T-helper 2 cell treated with Interferon-gamma antibody and Interleukin-4, amounts not matched to agents 5 μg/mL and 100 μg/mL, for 36 hours (primary cell): ENCODE measurements at regions not wholly inside any gene's neighbourhood (a gene's known extent, or its start where the extent isn't known, plus 50 kb on each side); places are given as distances from the start of the nearest gene placed in this dataset.
"Not testable (repeated sequence)": the region's sequence is repeated elsewhere in the genome, so short reads cannot be mapped to it uniquely, and the experiment has no call there.

Experiments used
- DNase-seq: peaks from one replicate; pipeline ENCODE4 v3.0.0; 2021; ENCODE audit warnings: low spot score
- H3K27ac Mint-ChIP-seq: one replicate; pipeline ENCODE4 v1.8.0; 2021; ENCODE audit warnings: mild to moderate bottlenecking, mixed read lengths
- H3K27me3 Mint-ChIP-seq: one replicate; pipeline ENCODE4 v1.8.0; 2021; ENCODE audit warnings: low read depth, mixed read lengths
- H3K36me3 Mint-ChIP-seq: one replicate; pipeline ENCODE4 v1.8.0; 2021; ENCODE audit warnings: low read depth, mixed read lengths
- H3K4me1 Mint-ChIP-seq: one replicate; pipeline ENCODE4 v1.8.0; 2021; ENCODE audit warnings: low read depth, mixed read lengths
- H3K4me3 Mint-ChIP-seq: one replicate; pipeline ENCODE4 v1.8.0; 2022; ENCODE audit warnings: mild to moderate bottlenecking, moderate library complexity, mixed read lengths
- H3K9me3 Mint-ChIP-seq: one replicate; pipeline ENCODE4 v1.8.0; 2021; ENCODE audit warnings: mixed read lengths

- H3K27ac Mint-ChIP-seq = no peak overlapping the region
- no peak overlapping the region for H3K4me3 Mint-ChIP-seq
- no peaks in the 10 kb centered on the region for H3K36me3 Mint-ChIP-seq
- no peaks in the 10 kb centered on the region for H3K9me3 Mint-ChIP-seq
- H3K27me3 Mint-ChIP-seq = no peaks in the 10 kb centered on the region
- H3K4me1 Mint-ChIP-seq = no peaks in the 10 kb centered on the region
- DNase-seq = no peak
These were observed 111.9 kb upstream of the CPM start for GRCh38 chr12:69044887-69045286.

- no peak for DNase-seq
- Mint-ChIP-seq H3K9me3 (no peaks in the 10 kb centered on the region), H3K4me1 (no peaks in the 10 kb centered on the region), H3K4me3 (no peak overlapping the region), H3K27ac (no peak overlapping the region), H3K36me3 (no peaks in the 10 kb centered on the region), H3K27me3 (no peaks in the 10 kb centered on the region)
These were observed 112.5 kb upstream of the CPM start for GRCh38 chr12:69045430-69045829.

GRCh38 chr12:69046363-69046762 is 113.4 kb upstream of the CPM start:
- no peaks in the 10 kb centered on the region for H3K27me3 Mint-ChIP-seq
- no peaks in the 10 kb centered on the region for H3K36me3 Mint-ChIP-seq
- no peak overlapping the region for H3K4me3 Mint-ChIP-seq
- no peaks in the 10 kb centered on the region for H3K4me1 Mint-ChIP-seq
- no peak overlapping the region for H3K27ac Mint-ChIP-seq
- H3K9me3 Mint-ChIP-seq = no peaks in the 10 kb centered on the region
- no peak for DNase-seq

- Mint-ChIP-seq H3K27me3 (no peaks in the 10 kb centered on the region), H3K27ac (no peak overlapping the region), H3K36me3 (no peaks in the 10 kb centered on the region), H3K4me3 (no peak overlapping the region), H3K4me1 (no peaks in the 10 kb centered on the region), H3K9me3 (no peaks in the 10 kb centered on the region)
- no peak for DNase-seq
These were observed 113.9 kb upstream of the CPM start for GRCh38 chr12:69046920-69047319.

GRCh38 chr12:69047990-69048389 is 115.0 kb upstream of the CPM start:
- Mint-ChIP-seq H3K4me1 (peaks cover 2% of the 10 kb centered on the region), H3K36me3 (no peaks in the 10 kb centered on the region), H3K9me3 (no peaks in the 10 kb centered on the region), H3K27ac (no peak overlapping the region), H3K4me3 (no peak overlapping the region), H3K27me3 (no peaks in the 10 kb centered on the region)
- no peak for DNase-seq

GRCh38 chr12:69049855-69050254 is 116.9 kb upstream of the CPM start:
- H3K4me1 Mint-ChIP-seq, H3K27ac Mint-ChIP-seq, H3K9me3 Mint-ChIP-seq, DNase-seq, H3K27me3 Mint-ChIP-seq, H3K4me3 Mint-ChIP-seq, H3K36me3 Mint-ChIP-seq: not testable (repeated sequence)

- H3K27me3 Mint-ChIP-seq = no peaks in the 10 kb centered on the region
- no peaks in the 10 kb centered on the region for H3K9me3 Mint-ChIP-seq
- peak; percentile 66 for DNase-seq
- no peak overlapping the region for H3K4me3 Mint-ChIP-seq
- peaks cover 3% of the 10 kb centered on the region for H3K4me1 Mint-ChIP-seq
- no peaks in the 10 kb centered on the region for H3K36me3 Mint-ChIP-seq
- no peak overlapping the region for H3K27ac Mint-ChIP-seq
These were observed 119.8 kb upstream of the CPM start for GRCh38 chr12:69052613-69053408.

GRCh38 chr12:69054343-69055056 is 121.5 kb upstream of the CPM start:
- Mint-ChIP-seq H3K27me3 (no peaks in the 10 kb centered on the region), H3K36me3 (no peaks in the 10 kb centered on the region), H3K4me3 (no peak overlapping the region), H3K4me1 (peaks cover 10% of the 10 kb centered on the region), H3K9me3 (no peaks in the 10 kb centered on the region), H3K27ac (no peak overlapping the region)
- no peak for DNase-seq

GRCh38 chr12:69055280-69055679 is 122.3 kb upstream of the CPM start:
- Mint-ChIP-seq H3K4me3 (no peak overlapping the region), H3K4me1 (peaks cover 12% of the 10 kb centered on the region), H3K27ac (no peak overlapping the region), H3K27me3 (no peaks in the 10 kb centered on the region), H3K9me3 (no peaks in the 10 kb centered on the region), H3K36me3 (no peaks in the 10 kb centered on the region)
- DNase-seq = no peak

GRCh38 chr12:69055706-69056105 is 122.7 kb upstream of the CPM start:
- Mint-ChIP-seq H3K4me3 (no peak overlapping the region), H3K4me1 (peaks cover 12% of the 10 kb centered on the region), H3K36me3 (no peaks in the 10 kb centered on the region), H3K9me3 (no peaks in the 10 kb centered on the region), H3K27me3 (no peaks in the 10 kb centered on the region), H3K27ac (no peak overlapping the region)
- DNase-seq = no peak

GRCh38 chr12:69056743-69057515 is 124.0 kb upstream of the CPM start:
- Mint-ChIP-seq H3K4me3 (no peak overlapping the region), H3K27me3 (no peaks in the 10 kb centered on the region), H3K36me3 (no peaks in the 10 kb centered on the region), H3K4me1 (peaks cover 15% of the 10 kb centered on the region), H3K27ac (no peak overlapping the region), H3K9me3 (no peaks in the 10 kb centered on the region)
- no peak for DNase-seq

- H3K27me3 Mint-ChIP-seq = no peaks in the 10 kb centered on the region
- no peaks in the 10 kb centered on the region for H3K9me3 Mint-ChIP-seq
- H3K4me3 Mint-ChIP-seq = no peak overlapping the region
- H3K36me3 Mint-ChIP-seq = no peaks in the 10 kb centered on the region
- H3K4me1 Mint-ChIP-seq = peaks cover 13% of the 10 kb centered on the region
- no peak overlapping the region for H3K27ac Mint-ChIP-seq
- DNase-seq = no peak
These were observed 124.8 kb upstream of the CPM start for GRCh38 chr12:69057742-69058141.

GRCh38 chr12:69059465-69060457 is 126.8 kb upstream of the CPM start:
- no peak overlapping the region for H3K27ac Mint-ChIP-seq
- no peaks in the 10 kb centered on the region for H3K36me3 Mint-ChIP-seq
- peak overlapping the region; percentile 6 for H3K4me3 Mint-ChIP-seq
- DNase-seq = peak; percentile 36
- H3K27me3 Mint-ChIP-seq = no peaks in the 10 kb centered on the region
- H3K4me1 Mint-ChIP-seq = peaks cover 12% of the 10 kb centered on the region
- H3K9me3 Mint-ChIP-seq = no peaks in the 10 kb centered on the region
